ENCODE measurements at regions not wholly inside any gene's neighbourhood (a gene's known extent, or its start where the extent isn't known, plus 50 kb on each side); places are given as distances from the start of the nearest gene placed in this dataset.

GRCh38 chr1:201761178-201761577, 67.8 kb upstream of the IPO9 start:
- no peak overlapping the region for H3K27ac Mint-ChIP-seq
- H3K27me3 Mint-ChIP-seq (ENCODE audit: low read depth in 3 of 3) = peaks cover 0 to 3% (median 2%) of the 10 kb centered on the region in 3 donors
- no peak overlapping the region for H3K4me3 Mint-ChIP-seq
- Histone ChIP-seq H3K27ac (ENCODE audit: low read depth in 1 of 2, low read length in 2 of 2) (no peak overlapping the region), H3K9ac (ENCODE audit: insufficient read depth, low read length, poor library complexity, severe bottlenecking) (no peak overlapping the region), H3K36me3 (replicated peaks in 1 of 2; ENCODE audit: control insufficient read depth in 1 of 2, insufficient read depth in 2 of 2, low read length in 2 of 2) (no peaks in the 10 kb centered on the region), H3K4me3 (replicated peaks in 1 of 3; ENCODE audit: low read depth in 2 of 3, low read length in 3 of 3) (no peak overlapping the region), H3K4me1 (ENCODE audit: control insufficient read depth in 1 of 2, insufficient read depth in 2 of 2, low read length in 2 of 2) (no peaks in the 10 kb centered on the region), H3K4me2 (replicated peaks; ENCODE audit: extremely low read depth, low read length, poor library complexity, severe bottlenecking) (no peak overlapping the region), H3K9me3 (replicated peaks in 1 of 2; ENCODE audit: control insufficient read depth in 1 of 2, insufficient read depth in 1 of 2, low read length in 2 of 2) (no peaks in the 10 kb centered on the region), H4K20me1 (ENCODE audit: insufficient read depth, low read length) (no peaks in the 10 kb centered on the region), H3K27me3 (ENCODE audit: control insufficient read depth in 2 of 2, insufficient read depth in 2 of 2, low read length in 2 of 2) (no peaks in the 10 kb centered on the region), H2AFZ (ENCODE audit: insufficient read depth, low read depth, low read length, poor library complexity, severe bottlenecking) (no peak overlapping the region), H3K79me2 (ENCODE audit: insufficient read depth, low read length) (no peaks in the 10 kb centered on the region)
- peaks cover 17% of the 10 kb centered on the region for H3K4me1 Mint-ChIP-seq
- TF ChIP-seq CTCF (IDR thresholded peaks at IDR 0.05) = no peak
- H3K36me3 Mint-ChIP-seq = no peaks in the 10 kb centered on the region
- intact Hi-C loops (cut with micrococcal nuclease) = no loop called here
- DNase-seq = no peak
- no peaks in the 10 kb centered on the region for H3K9me3 Mint-ChIP-seq
- 85% methylated on average over 2 of the region's 8 CpGs for WGBS (ENCODE audit: insufficient coverage)

GRCh38 chr1:201761871-201762270, 67.1 kb upstream of the IPO9 start:
- Histone ChIP-seq H3K27me3 (ENCODE audit: control insufficient read depth in 2 of 2, insufficient read depth in 2 of 2, low read length in 2 of 2) (no peaks in the 10 kb centered on the region), H3K4me1 (ENCODE audit: control insufficient read depth in 1 of 2, insufficient read depth in 2 of 2, low read length in 2 of 2) (no peaks in the 10 kb centered on the region), H3K27ac (ENCODE audit: low read depth in 1 of 2, low read length in 2 of 2) (no peak overlapping the region), H3K4me3 (replicated peaks in 1 of 3; ENCODE audit: low read depth in 2 of 3, low read length in 3 of 3) (no peak overlapping the region), H2AFZ (ENCODE audit: insufficient read depth, low read depth, low read length, poor library complexity, severe bottlenecking) (no peak overlapping the region), H3K36me3 (replicated peaks in 1 of 2; ENCODE audit: control insufficient read depth in 1 of 2, insufficient read depth in 2 of 2, low read length in 2 of 2) (no peaks in the 10 kb centered on the region), H3K9me3 (replicated peaks in 1 of 2; ENCODE audit: control insufficient read depth in 1 of 2, insufficient read depth in 1 of 2, low read length in 2 of 2) (no peaks in the 10 kb centered on the region), H4K20me1 (ENCODE audit: insufficient read depth, low read length) (no peaks in the 10 kb centered on the region), H3K9ac (ENCODE audit: insufficient read depth, low read length, poor library complexity, severe bottlenecking) (no peak overlapping the region), H3K79me2 (ENCODE audit: insufficient read depth, low read length) (no peaks in the 10 kb centered on the region), H3K4me2 (replicated peaks; ENCODE audit: extremely low read depth, low read length, poor library complexity, severe bottlenecking) (no peak overlapping the region)
- no peak for DNase-seq
- no peaks in the 10 kb centered on the region for H3K9me3 Mint-ChIP-seq
- TF ChIP-seq CTCF (IDR thresholded peaks at IDR 0.05) = no peak
- WGBS (ENCODE audit: insufficient coverage) = 100% methylated on average over 3 of the region's 4 CpGs
- H3K27me3 Mint-ChIP-seq (ENCODE audit: low read depth in 3 of 3) = peaks cover 0 to 2% (median under 1%) of the 10 kb centered on the region in 3 donors
- H3K4me3 Mint-ChIP-seq = no peak overlapping the region
- H3K27ac Mint-ChIP-seq = no peak overlapping the region
- intact Hi-C loops (cut with micrococcal nuclease) = no loop called here
- H3K36me3 Mint-ChIP-seq = no peaks in the 10 kb centered on the region
- H3K4me1 Mint-ChIP-seq = peaks cover 15% of the 10 kb centered on the region

Measured in CD14-positive monocyte (primary cell).